IMR-90 (cell line): ENCODE measurements at regions not wholly inside any gene's neighbourhood (a gene's known extent, or its start where the extent isn't known, plus 50 kb on each side); places are given as distances from the start of the nearest gene placed in this dataset.
A peak's percentile ranks its signal among the peaks of the same experiment; 100 is the strongest.

Source experiments
- ATAC-seq: fragments of 200-7000 bp; cut with Tn5 transposase; 2 replicates; pipeline ENCODE4 v1.9.1; 2020; ENCODE audit warnings: low read depth, mild to moderate bottlenecking, moderate library complexity
- BruUV-seq: library from RNA; stranded (reverse); fragments of 400-500 nt; replicated peaks from 2 replicates; lab custom pipeline; 2021; lab: Mats Ljungman, UMichigan
- CTCF ChIA-PET: fragments of 300-600 bp; formaldehyde crosslinking; extraction: SDS; loops from one replicate; lab custom pipeline; 2021; ENCODE audit warnings: antibody characterized with exemption; lab: Yijun Ruan, JAX
- POLR2A ChIA-PET: fragments of 300-600 bp; sonication (Branson Sonifier 250); formaldehyde crosslinking; loops from one replicate; lab custom pipeline; 2022; ENCODE audit warnings: antibody characterized with exemption; ENCODE audit not compliant: unreplicated experiment; lab: Charles Lee
- DNase-seq: peaks from one replicate; pipeline ENCODE4 v3.0.0; 2013
- H2AFZ ChIP-seq: replicated peaks from 2 replicates; pipeline ENCODE3; 2013; ENCODE audit warnings: low read length, mild to moderate bottlenecking; ENCODE audit not compliant: poor library complexity
- H2AK5ac ChIP-seq: 2 replicates; pipeline ENCODE4 v1.6.1; 2013; ENCODE audit warnings: low read depth, low read length, inconsistent platforms
- H2AK9ac ChIP-seq: replicated peaks from 2 replicates; pipeline ENCODE3; 2013; ENCODE audit warnings: mild to moderate bottlenecking, low read depth, low read length, moderate library complexity; ENCODE audit not compliant: poor library complexity
- H2BK120ac ChIP-seq: 2 replicates; pipeline ENCODE4 v1.6.1; 2013; ENCODE audit warnings: low read depth, low read length, inconsistent platforms
- H2BK15ac ChIP-seq: 3 replicates; pipeline ENCODE4 v1.6.1; 2013; ENCODE audit warnings: low read depth, low read length, inconsistent platforms
- H2BK20ac ChIP-seq: 2 replicates; pipeline ENCODE4 v1.6.1; 2013; ENCODE audit warnings: low read depth, mild to moderate bottlenecking, inconsistent platforms, low read length, moderate library complexity
- H2BK5ac ChIP-seq: 2 replicates; pipeline ENCODE4 v1.6.1; 2013; ENCODE audit warnings: mild to moderate bottlenecking, low read depth, low read length, inconsistent platforms; ENCODE audit not compliant: poor library complexity, severe bottlenecking
- H3K14ac ChIP-seq: replicated peaks from 2 replicates; pipeline ENCODE4 v1.6.1; 2013; ENCODE audit warnings: low read depth, low read length, inconsistent platforms
- H3K18ac ChIP-seq: 2 replicates; pipeline ENCODE4 v1.6.1; 2013; ENCODE audit warnings: low read depth, low read length, control low read depth
- H3K23ac ChIP-seq: 2 replicates; pipeline ENCODE4 v1.6.1; 2013; ENCODE audit warnings: low read depth, low read length, inconsistent platforms
- H3K27ac ChIP-seq: 2 replicates; pipeline ENCODE4 v1.5.1; 2013; ENCODE audit warnings: mild to moderate bottlenecking, control low read depth, low read length; ENCODE audit not compliant: insufficient read depth
- H3K27me3 ChIP-seq: 2 replicates; pipeline ENCODE4 v1.6.1; 2013; ENCODE audit warnings: low read length; ENCODE audit not compliant: control insufficient read depth, insufficient read depth
- H3K36me3 ChIP-seq: 2 replicates; pipeline ENCODE4 v1.6.1; 2013; ENCODE audit warnings: low read length, mixed read lengths; ENCODE audit not compliant: control insufficient read depth, insufficient read depth
- H3K4ac ChIP-seq: 2 replicates; pipeline ENCODE4 v1.6.1; 2013; ENCODE audit warnings: low read depth, low read length, inconsistent platforms
- H3K4me1 ChIP-seq: 2 replicates; pipeline ENCODE4 v1.6.1; 2013; ENCODE audit warnings: low read length, mixed read lengths; ENCODE audit not compliant: control insufficient read depth, insufficient read depth
- H3K4me2 ChIP-seq: 2 replicates; pipeline ENCODE4 v1.6.1; 2013; ENCODE audit warnings: low read depth, mild to moderate bottlenecking, control low read depth, low read length, moderate library complexity
- H3K4me3 ChIP-seq: 2 replicates; pipeline ENCODE4 v1.5.1; 2013; ENCODE audit warnings: low read depth, mild to moderate bottlenecking, control low read depth, low read length, moderate library complexity; ENCODE audit not compliant: insufficient read depth
- H3K56ac ChIP-seq: 2 replicates; pipeline ENCODE4 v1.6.1; 2013; ENCODE audit warnings: low read length, inconsistent platforms; ENCODE audit not compliant: insufficient read depth; ENCODE audit errors: extremely low read depth
- H3K79me1 ChIP-seq, 2 experiments: 2 replicates each; pipeline ENCODE4 v1.6.1; 2013; ENCODE audit warnings: low read length in 2 of 2, inconsistent platforms in 1 of 2, low read depth in 1 of 2
- H3K9ac ChIP-seq: 2 replicates; pipeline ENCODE4 v1.6.1; 2013; ENCODE audit warnings: low read depth, low read length, control low read depth
- H3K9me1 ChIP-seq: 2 replicates; pipeline ENCODE4 v1.6.1; 2013; ENCODE audit warnings: low read length, inconsistent platforms; ENCODE audit not compliant: insufficient read depth
- H3K9me3 ChIP-seq: 2 replicates; pipeline ENCODE4 v1.6.1; 2013; ENCODE audit warnings: low read length; ENCODE audit not compliant: control insufficient read depth, insufficient read depth
- H4K20me1 ChIP-seq: 2 replicates; pipeline ENCODE4 v1.6.1; 2013; ENCODE audit warnings: low read length, inconsistent platforms; ENCODE audit not compliant: insufficient read depth
- H4K5ac ChIP-seq: 2 replicates; pipeline ENCODE4 v1.6.1; 2013; ENCODE audit warnings: mild to moderate bottlenecking, low read depth, low read length, control low read depth
- H4K8ac ChIP-seq, 2 experiments: 2 replicates each; pipeline ENCODE4 v1.6.1; 2013; ENCODE audit warnings: low read depth in 2 of 2, low read length in 2 of 2, control low read depth in 1 of 2, inconsistent platforms in 1 of 2
- H4K91ac ChIP-seq: 2 replicates; pipeline ENCODE4 v1.6.1; 2013; ENCODE audit warnings: low read depth, low read length, inconsistent platforms; ENCODE audit not compliant: insufficient read depth
- BHLHE40 ChIP-seq: fragments of 150-350 bp; IDR thresholded peaks from 2 replicates; pipeline ENCODE4 v1.6.1; 2016; ENCODE audit warnings: mild to moderate bottlenecking, low read depth, low read length
- CEBPB ChIP-seq: IDR thresholded peaks from 2 replicates; pipeline ENCODE4 v1.6.1; 2012; ENCODE audit warnings: low read depth, low read length, improper control_type of control experiment
- CHD1 ChIP-seq: IDR thresholded peaks from 2 replicates; pipeline ENCODE4 v1.6.1; 2012; ENCODE audit warnings: low read depth, low read length, improper control_type of control experiment
- FOS ChIP-seq: fragments of 150-350 bp; IDR thresholded peaks from 2 replicates; pipeline ENCODE4 v1.6.1; 2016; ENCODE audit warnings: low read depth, low read length
- MAFK ChIP-seq: IDR thresholded peaks from 2 replicates; pipeline ENCODE4 v1.6.1; 2012; ENCODE audit warnings: low read depth, low read length, improper control_type of control experiment
- MAZ ChIP-seq: IDR thresholded peaks from 2 replicates; pipeline ENCODE4 v1.6.1; 2012; ENCODE audit warnings: low read depth, mild to moderate bottlenecking, low read length, improper control_type of control experiment, moderate library complexity, borderline replicate concordance
- MXI1 ChIP-seq: IDR thresholded peaks from 2 replicates; pipeline ENCODE4 v1.6.1; 2012; ENCODE audit warnings: low read depth, mild to moderate bottlenecking, low read length, moderate library complexity, borderline replicate concordance
- NFE2L2 ChIP-seq: fragments of 150-350 bp; IDR thresholded peaks from 2 replicates; pipeline ENCODE4 v1.6.1; 2016; ENCODE audit warnings: low read depth, mild to moderate bottlenecking, low read length
- POLR2A ChIP-seq: IDR thresholded peaks from 2 replicates; pipeline ENCODE4 v1.6.1; 2012; ENCODE audit warnings: mild to moderate bottlenecking, low read depth, low read length
- RAD21 ChIP-seq: IDR thresholded peaks from 2 replicates; pipeline ENCODE4 v1.6.1; 2012; ENCODE audit warnings: low read length, improper control_type of control experiment
- RCOR1 ChIP-seq: IDR thresholded peaks from 2 replicates; pipeline ENCODE4 v1.6.1; 2012; ENCODE audit warnings: mild to moderate bottlenecking, low read length, improper control_type of control experiment; ENCODE audit not compliant: insufficient replicate concordance
- RFX5 ChIP-seq: IDR thresholded peaks from 2 replicates; pipeline ENCODE4 v1.8.0; 2012; ENCODE audit warnings: low read depth, mild to moderate bottlenecking, low read length, moderate library complexity
- SMC3 ChIP-seq: fragments of 150-350 bp; IDR thresholded peaks from 2 replicates; pipeline ENCODE4 v1.6.1; 2016; ENCODE audit warnings: low read depth, mild to moderate bottlenecking, antibody characterized with exemption, low read length, moderate library complexity
- WGBS, 2 experiments: methylation state at CpG; one replicate each; pipeline versions ENCODE4 v1.1.5 to v1.1.7; 2013; ENCODE audit warnings: missing lambda C conversion rate in 2 of 2; ENCODE audit not compliant: insufficient read length in 1 of 2; ENCODE audit errors: extremely low coverage in 2 of 2; 5-methylcytosine and 5-hydroxymethylcytosine counted together
- dilution Hi-C: fragments of 300-500 bp; cut with HindIII; formaldehyde crosslinking; loops from one replicate; pipeline ENCODE4 v1.14.3; 2018; ENCODE audit warnings: low sequenced_read_pairs; ENCODE audit not compliant: unreplicated experiment
- in situ Hi-C: fragments of 300-500 bp; cut with MboI; formaldehyde crosslinking; loops from 3 replicates; pipeline ENCODE4 v1.14.3; 2019; ENCODE audit warnings: low sequenced_read_pairs, inconsistent platforms, mixed read lengths
- intact Hi-C: fragments of 100-400 bp; cut with micrococcal nuclease; formaldehyde crosslinking; loops from 2 replicates; pipeline ENCODE4 v1.10.0; 2022
- TF ChIP-seq, protein P1 (sequence below): fragments of 150-350 bp; IDR thresholded peaks from 2 replicates; pipeline ENCODE4 v1.6.1; 2016; ENCODE audit warnings: low read depth, mild to moderate bottlenecking, low read length, moderate library complexity, borderline replicate concordance
- TF ChIP-seq, protein P2 (sequence below): conservative IDR thresholded peaks from 2 replicates; pipeline ENCODE4 v1.5.1; 2012; ENCODE audit warnings: mild to moderate bottlenecking, low read depth, low read length, improper control_type of control experiment
- TF ChIP-seq, protein P3 (sequence below): fragments of 150-350 bp; IDR thresholded peaks from 2 replicates; pipeline ENCODE4 v1.6.1; 2017; ENCODE audit warnings: mild to moderate bottlenecking, antibody characterized with exemption, low read length, low read depth

DNA sequence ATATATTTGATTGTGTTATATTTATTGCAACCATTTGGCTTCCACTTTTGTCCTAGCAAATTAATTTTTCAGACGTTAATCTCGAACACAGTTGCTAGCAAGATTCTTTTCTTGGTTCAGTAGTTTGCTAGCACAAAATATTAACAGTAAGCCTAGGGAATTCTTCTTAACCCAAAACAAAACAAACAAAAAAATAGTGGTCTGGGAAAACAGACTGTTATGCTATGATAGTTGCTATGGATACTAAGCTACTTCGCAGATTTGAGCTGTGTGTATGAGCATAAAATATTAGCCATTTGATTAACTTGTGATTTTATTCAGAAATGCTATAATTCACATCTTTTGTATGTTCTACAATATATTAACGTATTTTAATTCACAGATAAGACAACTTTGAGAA, 541.5 kb upstream of the NETO1 start:
- intact Hi-C loops (no loop called here), in situ Hi-C loops (no loop called here), dilution Hi-C loops (no loop called here)
- no peak overlapping the region for H3K9ac ChIP-seq
- H2BK5ac ChIP-seq = no peak overlapping the region
- H2BK20ac ChIP-seq = no peak overlapping the region
- ChIA-PET POLR2A (no interaction called here), CTCF (no interaction called here)
- no CpG with 5 or more reads among the region's 4 CpGs for WGBS, 2 experiments
- H3K14ac ChIP-seq = no peak overlapping the region
- no peak overlapping the region for H2AK9ac ChIP-seq
- H3K4me1 ChIP-seq = peaks cover 2% of the 10 kb centered on the region; the same call in 1 of the 2 replicates
- no peak overlapping the region for H2AK5ac ChIP-seq
- H3K4me2 ChIP-seq = no peak overlapping the region
- H4K8ac ChIP-seq = no peak overlapping the region
- H3K9me3 ChIP-seq = no peaks in the 10 kb centered on the region
- H2AFZ ChIP-seq = no peak overlapping the region
- no peak overlapping the region for H2BK15ac ChIP-seq
- no peak for ATAC-seq
- H3K56ac ChIP-seq = no peak overlapping the region
- BruUV-seq = no TSS peak
- H3K36me3 ChIP-seq = no peaks in the 10 kb centered on the region
- H3K27ac ChIP-seq = no peak overlapping the region
- peaks cover 0 to 3% of the 10 kb centered on the region in 2 experiments; a peak in 1 of 4 replicates for H3K79me1 ChIP-seq
- H3K23ac ChIP-seq = no peak overlapping the region
- H3K4me3 ChIP-seq = no peak overlapping the region
- H3K18ac ChIP-seq = no peak overlapping the region
- no peak overlapping the region for H2BK120ac ChIP-seq
- no peaks in the 10 kb centered on the region for H4K20me1 ChIP-seq
- TF ChIP-seq CHD1 (no peak), BHLHE40 (no peak), NFE2L2 (no peak), MAZ (no peak), MXI1 (no peak), RAD21 (no peak), FOS (no peak), CEBPB (no peak), SMC3 (no peak), RCOR1 (no peak), MAFK (no peak), RFX5 (no peak), POLR2A (no peak)
- TF ChIP-seq, protein P1, sequence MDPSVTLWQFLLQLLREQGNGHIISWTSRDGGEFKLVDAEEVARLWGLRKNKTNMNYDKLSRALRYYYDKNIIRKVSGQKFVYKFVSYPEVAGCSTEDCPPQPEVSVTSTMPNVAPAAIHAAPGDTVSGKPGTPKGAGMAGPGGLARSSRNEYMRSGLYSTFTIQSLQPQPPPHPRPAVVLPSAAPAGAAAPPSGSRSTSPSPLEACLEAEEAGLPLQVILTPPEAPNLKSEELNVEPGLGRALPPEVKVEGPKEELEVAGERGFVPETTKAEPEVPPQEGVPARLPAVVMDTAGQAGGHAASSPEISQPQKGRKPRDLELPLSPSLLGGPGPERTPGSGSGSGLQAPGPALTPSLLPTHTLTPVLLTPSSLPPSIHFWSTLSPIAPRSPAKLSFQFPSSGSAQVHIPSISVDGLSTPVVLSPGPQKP = no peak
- TF ChIP-seq, protein P2, sequence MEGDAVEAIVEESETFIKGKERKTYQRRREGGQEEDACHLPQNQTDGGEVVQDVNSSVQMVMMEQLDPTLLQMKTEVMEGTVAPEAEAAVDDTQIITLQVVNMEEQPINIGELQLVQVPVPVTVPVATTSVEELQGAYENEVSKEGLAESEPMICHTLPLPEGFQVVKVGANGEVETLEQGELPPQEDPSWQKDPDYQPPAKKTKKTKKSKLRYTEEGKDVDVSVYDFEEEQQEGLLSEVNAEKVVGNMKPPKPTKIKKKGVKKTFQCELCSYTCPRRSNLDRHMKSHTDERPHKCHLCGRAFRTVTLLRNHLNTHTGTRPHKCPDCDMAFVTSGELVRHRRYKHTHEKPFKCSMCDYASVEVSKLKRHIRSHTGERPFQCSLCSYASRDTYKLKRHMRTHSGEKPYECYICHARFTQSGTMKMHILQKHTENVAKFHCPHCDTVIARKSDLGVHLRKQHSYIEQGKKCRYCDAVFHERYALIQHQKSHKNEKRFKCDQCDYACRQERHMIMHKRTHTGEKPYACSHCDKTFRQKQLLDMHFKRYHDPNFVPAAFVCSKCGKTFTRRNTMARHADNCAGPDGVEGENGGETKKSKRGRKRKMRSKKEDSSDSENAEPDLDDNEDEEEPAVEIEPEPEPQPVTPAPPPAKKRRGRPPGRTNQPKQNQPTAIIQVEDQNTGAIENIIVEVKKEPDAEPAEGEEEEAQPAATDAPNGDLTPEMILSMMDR = no peak
- TF ChIP-seq, protein P3, sequence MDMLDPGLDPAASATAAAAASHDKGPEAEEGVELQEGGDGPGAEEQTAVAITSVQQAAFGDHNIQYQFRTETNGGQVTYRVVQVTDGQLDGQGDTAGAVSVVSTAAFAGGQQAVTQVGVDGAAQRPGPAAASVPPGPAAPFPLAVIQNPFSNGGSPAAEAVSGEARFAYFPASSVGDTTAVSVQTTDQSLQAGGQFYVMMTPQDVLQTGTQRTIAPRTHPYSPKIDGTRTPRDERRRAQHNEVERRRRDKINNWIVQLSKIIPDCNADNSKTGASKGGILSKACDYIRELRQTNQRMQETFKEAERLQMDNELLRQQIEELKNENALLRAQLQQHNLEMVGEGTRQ = no peak
- H4K5ac ChIP-seq = no peak overlapping the region
- no peak overlapping the region for H4K91ac ChIP-seq
- H3K4ac ChIP-seq = no peak overlapping the region
- no peaks in the 10 kb centered on the region for H3K27me3 ChIP-seq
- DNase-seq = peak; percentile 31
- no peaks in the 10 kb centered on the region; the same call in 1 of the 2 replicates for H3K9me1 ChIP-seq
